ENCODE measurements at regions not wholly inside any gene's neighbourhood (a gene's known extent, or its start where the extent isn't known, plus 50 kb on each side); places are given as distances from the start of the nearest gene placed in this dataset.
A peak's percentile ranks its signal among the peaks of the same experiment; 100 is the strongest.

- Histone ChIP-seq H3K4me1 (peaks cover 0 to 4% of the 10 kb centered on the region in 2 donors), H3K27me3 (no peaks in the 10 kb centered on the region), H3K36me3 (no peaks in the 10 kb centered on the region), H3K27ac (no peak overlapping the region), H3K9me3 (no peaks in the 10 kb centered on the region), H3K4me3 (no peak overlapping the region)
- no peak for DNase-seq
- intact Hi-C loops (cut with DNase I) = loop anchor here in 1 of 2 donors (10.0 kb wide), 1 partner anchor 641 kb away; no protein-coding TSS in a partner anchor
- no peak for ATAC-seq
- no peak for TF ChIP-seq CTCF (IDR thresholded peaks at IDR 0.05)
Measured at GRCh38 chr3:168213920-168214319, 118.2 kb upstream of the GOLIM4 start.

GRCh38 chr3:168212664-168213285, 117.1 kb upstream of the GOLIM4 start:
- Histone ChIP-seq H3K27me3 (no peaks in the 10 kb centered on the region), H3K9me3 (no peaks in the 10 kb centered on the region), H3K4me3 (no peak overlapping the region), H3K27ac (no peak overlapping the region), H3K36me3 (no peaks in the 10 kb centered on the region), H3K4me1 (peaks cover 0 to 4% of the 10 kb centered on the region in 2 donors)
- ATAC-seq = no peak
- TF ChIP-seq CTCF (IDR thresholded peaks at IDR 0.05) = no peak
- no peak for DNase-seq
- intact Hi-C loops (cut with DNase I) = loop anchor here in 1 of 2 donors (10.0 kb wide), 1 partner anchor 642 kb away; no protein-coding TSS in a partner anchor

GRCh38 chr3:168205451-168205850, 109.7 kb upstream of the GOLIM4 start:
- intact Hi-C loops (cut with DNase I) = no loop called here
- H3K9me3 ChIP-seq = no peaks in the 10 kb centered on the region
- TF ChIP-seq CTCF (IDR thresholded peaks at IDR 0.05) = no peak

GRCh38 chr3:168197162-168197561, 101.4 kb upstream of the GOLIM4 start:
- peak overlapping the region in 1 of 2 donors; percentile 15 for H3K27ac ChIP-seq
- no peaks in the 10 kb centered on the region for H3K27me3 ChIP-seq
- no peak for DNase-seq
- ATAC-seq = peak; percentile 89
- no peaks in the 10 kb centered on the region for H3K9me3 ChIP-seq
- TF ChIP-seq CTCF (IDR thresholded peaks at IDR 0.05) = no peak
- no peak overlapping the region for H3K4me3 ChIP-seq
- no peaks in the 10 kb centered on the region for H3K36me3 ChIP-seq
- H3K4me1 ChIP-seq = no peaks in the 10 kb centered on the region
- intact Hi-C loops (cut with DNase I) = no loop called here

More at GRCh38 chr3:168205451-168205850, 109.7 kb upstream of the GOLIM4 start:
- ATAC-seq (no peak), DNase-seq (no peak)
- H3K27ac ChIP-seq = no peak overlapping the region
- H3K4me3 ChIP-seq = no peak overlapping the region
- H3K4me1 ChIP-seq = no peaks in the 10 kb centered on the region
- no peaks in the 10 kb centered on the region for H3K27me3 ChIP-seq
- no peaks in the 10 kb centered on the region for H3K36me3 ChIP-seq

GRCh38 chr3:168191856-168192255, 96.1 kb upstream of the GOLIM4 start:
- H3K27me3 ChIP-seq = no peaks in the 10 kb centered on the region
- DNase-seq (no peak), ATAC-seq (no peak)
- H3K9me3 ChIP-seq = no peaks in the 10 kb centered on the region
- no peak overlapping the region for H3K27ac ChIP-seq
- TF ChIP-seq CTCF (IDR thresholded peaks at IDR 0.05) = no peak
- H3K4me3 ChIP-seq = no peak overlapping the region
- intact Hi-C loops (cut with DNase I) = no loop called here
- no peaks in the 10 kb centered on the region for H3K36me3 ChIP-seq
- no peaks in the 10 kb centered on the region for H3K4me1 ChIP-seq

Data from left lung (tissue), 4 donors.